HG02623 (cell line): ENCODE measurements at regions not wholly inside any gene's neighbourhood (a gene's known extent, or its start where the extent isn't known, plus 50 kb on each side); places are given as distances from the start of the nearest gene placed in this dataset.
A peak's percentile ranks its signal among the peaks of the same experiment; 100 is the strongest.

Experiments used
- ATAC-seq: cut with Tn5 transposase; IDR thresholded peaks from one replicate; pipeline ENCODE4 v1.9.1; 2021; ENCODE audit warnings: moderate library complexity; ENCODE audit not compliant: unreplicated experiment

DNA sequence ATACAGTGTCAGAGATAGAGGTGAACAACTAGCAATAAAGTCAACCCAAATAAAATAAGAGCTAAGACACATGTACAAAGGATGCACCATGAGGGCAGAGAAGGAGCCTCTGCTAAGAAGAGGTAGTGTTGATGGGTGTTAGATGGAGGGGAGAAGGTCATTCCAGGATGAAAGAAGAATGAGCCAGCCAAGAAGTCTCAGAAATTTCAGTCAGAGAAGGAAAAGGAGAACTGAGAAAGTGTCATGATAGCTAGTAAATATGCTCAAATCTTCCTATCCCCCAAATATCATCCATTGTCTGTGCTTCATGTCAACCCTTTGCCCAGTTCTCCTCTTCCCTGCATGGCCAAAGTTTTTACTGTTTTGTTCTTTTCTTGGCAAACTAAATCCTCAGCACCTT lies 225.2 kb upstream of the BTG1 start:
- no peak for ATAC-seq

GRCh38 chr12:92369636-92370035 lies 224.0 kb upstream of the BTG1 start:
- no peak for ATAC-seq

DNA sequence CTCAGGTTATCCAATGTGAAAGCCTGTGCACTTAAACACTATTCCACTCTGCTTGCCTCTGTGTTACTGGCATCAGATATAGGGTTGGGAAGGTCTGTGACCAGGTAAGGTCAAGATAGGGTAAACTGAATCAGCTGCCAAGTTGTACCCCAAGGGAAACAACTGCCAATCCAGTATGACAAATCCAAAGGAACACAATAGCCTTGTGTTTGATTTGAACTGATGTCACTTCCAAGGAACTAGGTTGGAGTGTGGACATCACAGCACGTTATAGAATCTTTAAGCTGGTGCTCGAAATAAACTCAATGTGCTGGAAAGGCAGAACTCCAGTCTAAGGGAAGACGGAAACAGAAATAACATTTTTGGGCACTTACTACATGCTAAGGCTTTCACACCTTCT lies 223.4 kb upstream of the BTG1 start:
- ATAC-seq = no peak

DNA sequence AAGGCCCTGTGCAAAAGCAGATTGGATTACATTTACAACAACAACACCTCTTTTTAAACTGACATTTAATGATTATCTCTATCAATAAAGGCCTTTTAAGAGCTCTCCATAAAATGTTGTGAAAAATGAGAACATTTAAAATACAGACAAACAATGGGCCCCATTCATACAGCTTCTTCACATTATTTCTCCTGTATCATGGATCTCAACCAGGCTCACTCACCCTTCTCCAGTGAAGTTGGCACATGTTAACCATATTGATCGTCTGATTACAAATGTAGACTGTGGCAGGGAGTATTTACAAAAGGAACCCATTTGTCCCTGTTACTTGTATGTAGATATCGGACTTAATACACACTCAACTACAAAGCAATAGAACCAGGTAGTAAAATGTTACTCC lies 220.2 kb upstream of the BTG1 start:
- no peak for ATAC-seq

DNA sequence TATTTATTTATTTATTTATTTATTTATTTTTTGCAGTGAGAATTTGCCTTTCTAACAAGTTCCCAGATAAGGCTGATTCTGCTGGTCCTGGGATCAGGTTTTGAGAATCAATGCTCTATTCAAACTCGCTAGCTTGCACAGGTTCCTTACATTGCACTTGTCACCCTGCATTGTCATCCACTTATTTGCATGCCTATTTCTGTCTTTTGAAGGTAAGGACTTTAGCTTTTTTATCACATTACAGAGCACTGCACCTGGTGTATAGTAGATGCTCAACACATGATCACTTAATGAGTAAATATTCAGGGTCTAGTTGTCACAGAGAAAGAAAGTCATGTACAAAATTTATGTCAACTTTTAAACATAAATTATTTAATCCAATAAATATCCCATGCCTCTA lies 219.7 kb upstream of the BTG1 start:
- peak; percentile 24 for ATAC-seq

GRCh38 chr12:92363295-92364146 lies 217.9 kb upstream of the BTG1 start:
- peak; percentile 48 for ATAC-seq

- peak; percentile 38 for ATAC-seq
Observed at GRCh38 chr12:92362785-92363184, 217.1 kb upstream of the BTG1 start.

DNA sequence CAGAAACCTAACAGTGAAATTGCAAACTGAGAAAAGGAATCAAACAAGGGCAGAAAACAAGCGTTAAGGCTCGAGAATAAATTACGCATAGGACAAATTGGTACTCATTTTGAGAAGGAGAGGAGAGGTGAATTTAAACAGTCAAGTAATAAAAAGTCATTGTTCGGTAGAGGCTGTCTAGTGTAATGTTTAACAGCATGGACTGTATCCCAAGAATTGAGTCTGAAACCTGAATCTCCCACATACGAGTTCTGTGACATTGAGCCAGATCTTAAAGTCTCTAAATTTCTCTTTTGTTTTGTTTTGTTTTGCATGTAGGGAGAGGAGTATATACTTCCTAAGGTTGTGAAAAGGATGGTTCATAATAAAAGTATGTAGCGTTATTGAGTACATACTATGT lies 216.5 kb upstream of the BTG1 start:
- no peak for ATAC-seq

DNA sequence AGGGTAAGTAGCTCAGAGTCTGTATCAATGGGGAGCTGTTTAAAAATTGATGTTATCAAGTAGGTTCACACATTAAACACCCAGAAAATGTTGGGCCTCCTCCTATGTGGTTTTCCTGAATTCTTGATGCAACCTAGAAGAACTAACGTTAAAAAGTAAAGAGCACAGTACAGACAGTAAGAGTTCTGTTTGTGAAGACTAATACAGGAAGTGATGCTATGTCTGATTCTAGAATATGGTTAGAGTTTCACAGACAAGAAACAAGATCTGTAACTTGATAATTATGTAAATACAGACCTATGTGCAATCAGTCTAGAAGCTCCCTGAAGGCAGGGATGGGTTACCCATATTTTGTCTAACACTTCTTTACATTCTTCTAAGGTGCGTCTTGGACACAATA lies 214.9 kb upstream of the BTG1 start:
- ATAC-seq = no peak

DNA sequence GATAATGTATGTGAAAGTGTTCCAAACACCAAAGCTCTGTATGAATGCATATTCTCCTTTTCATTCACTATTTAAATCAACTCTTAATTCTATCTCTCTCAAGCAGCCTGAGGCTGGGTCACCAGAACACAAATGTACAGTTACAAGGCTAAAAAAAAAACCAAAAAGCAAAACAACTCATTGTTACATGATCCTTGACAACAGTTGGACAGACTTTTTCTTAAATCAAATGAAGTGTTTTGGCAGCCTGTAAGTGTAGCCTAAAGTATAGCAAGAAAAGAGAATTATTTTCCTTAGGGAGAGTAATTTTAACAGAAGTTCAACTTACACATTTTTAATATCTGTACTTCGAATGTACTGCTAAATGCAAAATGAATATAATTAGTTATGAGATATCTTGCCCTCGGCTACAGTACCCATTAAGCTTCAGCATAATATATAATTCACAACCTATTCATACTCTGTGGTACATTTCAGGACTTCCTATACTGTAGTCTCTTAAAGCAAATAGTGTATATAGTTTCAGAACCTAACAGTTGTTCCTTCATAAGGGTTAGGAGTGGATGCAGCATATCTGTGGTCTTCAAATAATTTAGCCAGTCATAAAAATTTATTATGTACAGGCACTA lies 214.0 kb upstream of the BTG1 start:
- ATAC-seq = no peak

- no peak for ATAC-seq
Observed at GRCh38 chr12:92357584-92358261, 212.1 kb upstream of the BTG1 start.

- no peak for ATAC-seq
Observed at GRCh38 chr12:92356425-92356824, 210.8 kb upstream of the BTG1 start.

DNA sequence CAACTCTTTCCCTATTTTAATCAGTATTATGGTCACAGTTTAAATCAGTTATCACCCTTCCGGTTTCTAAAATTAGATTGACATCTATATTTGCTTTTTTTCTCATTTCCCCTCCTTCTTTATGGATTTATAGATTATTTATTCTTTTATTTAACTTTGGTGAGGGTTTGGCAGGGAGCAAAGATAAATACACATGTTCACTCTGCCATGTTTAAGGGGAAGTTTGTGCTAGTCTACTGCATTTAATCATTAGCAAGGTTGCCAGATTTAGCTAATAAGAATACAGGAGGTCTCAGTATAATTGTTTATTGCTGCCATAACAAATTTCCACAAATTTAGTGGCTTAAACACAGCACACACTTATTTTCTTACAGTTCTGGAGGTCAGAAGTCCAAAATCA lies 204.0 kb upstream of the BTG1 start:
- ATAC-seq = no peak

DNA sequence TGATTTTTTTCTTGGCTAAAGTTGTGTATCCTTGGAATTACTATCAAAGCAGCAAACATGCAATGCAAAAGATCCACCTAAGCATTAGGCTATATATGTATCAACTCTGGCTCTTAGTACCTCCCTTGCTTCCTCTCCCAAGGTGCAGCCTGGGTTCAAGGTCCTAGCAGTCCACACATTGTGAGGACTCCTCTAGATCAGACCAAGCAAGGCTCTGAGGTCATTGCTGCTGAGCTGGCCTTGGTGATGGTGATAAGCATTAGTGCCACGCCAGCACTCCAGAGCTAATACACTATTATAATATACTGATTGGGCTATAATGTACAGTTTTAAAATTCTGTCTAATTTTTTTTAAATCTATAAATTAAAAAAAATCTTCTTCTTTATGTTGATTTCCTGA lies 196.9 kb upstream of the BTG1 start:
- no peak for ATAC-seq

GRCh38 chr12:92341065-92341668 lies 195.5 kb upstream of the BTG1 start:
- ATAC-seq = peak; percentile 71

DNA sequence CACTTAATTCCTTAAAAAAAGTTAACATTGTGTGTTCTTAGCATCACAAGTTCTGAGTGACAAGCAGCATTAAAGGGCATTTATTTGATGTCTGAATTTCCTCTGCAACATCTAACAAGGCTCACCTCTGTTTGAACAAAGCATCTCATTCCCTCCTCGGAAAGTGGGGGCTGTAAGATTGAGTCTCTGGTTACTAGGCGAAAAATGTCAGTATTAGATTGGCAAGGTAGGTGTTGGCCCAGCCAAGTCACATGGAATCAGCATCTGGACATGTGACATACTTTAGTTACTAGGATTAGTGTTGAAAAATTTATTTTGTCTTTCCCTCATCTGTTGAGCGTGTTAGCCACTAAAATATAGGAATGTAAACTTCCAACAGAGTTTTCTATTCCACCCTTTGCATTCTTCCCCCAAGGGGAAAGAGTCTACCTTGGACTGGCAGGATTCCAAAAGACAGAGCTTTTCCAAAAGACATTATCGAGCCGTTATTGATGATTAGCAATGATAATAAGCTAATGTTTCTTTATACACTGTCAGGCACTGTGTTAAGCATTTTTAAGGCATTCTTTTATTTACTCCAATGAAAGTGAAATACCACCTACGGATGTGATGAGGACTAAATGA lies 194.9 kb upstream of the BTG1 start:
- ATAC-seq = no peak

DNA sequence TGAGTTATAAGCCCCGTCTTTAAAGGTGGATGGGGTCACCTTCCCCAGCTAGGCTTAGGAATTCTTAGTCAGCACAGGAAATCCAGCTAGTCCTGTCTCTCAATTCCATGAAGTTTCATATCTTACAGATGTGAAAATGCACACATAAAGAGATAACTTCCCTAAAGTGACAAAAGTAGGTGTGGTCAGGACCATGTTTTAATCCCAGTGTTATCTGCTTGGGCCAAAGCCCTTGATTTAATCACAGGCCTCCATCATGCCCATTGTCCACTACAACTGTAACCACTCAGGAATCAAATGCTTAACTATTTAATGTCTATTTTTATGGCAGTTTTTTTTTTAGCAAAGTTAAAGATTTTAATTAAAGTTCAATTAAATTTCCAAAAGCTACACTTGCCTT lies 194.4 kb upstream of the BTG1 start:
- ATAC-seq = no peak

DNA sequence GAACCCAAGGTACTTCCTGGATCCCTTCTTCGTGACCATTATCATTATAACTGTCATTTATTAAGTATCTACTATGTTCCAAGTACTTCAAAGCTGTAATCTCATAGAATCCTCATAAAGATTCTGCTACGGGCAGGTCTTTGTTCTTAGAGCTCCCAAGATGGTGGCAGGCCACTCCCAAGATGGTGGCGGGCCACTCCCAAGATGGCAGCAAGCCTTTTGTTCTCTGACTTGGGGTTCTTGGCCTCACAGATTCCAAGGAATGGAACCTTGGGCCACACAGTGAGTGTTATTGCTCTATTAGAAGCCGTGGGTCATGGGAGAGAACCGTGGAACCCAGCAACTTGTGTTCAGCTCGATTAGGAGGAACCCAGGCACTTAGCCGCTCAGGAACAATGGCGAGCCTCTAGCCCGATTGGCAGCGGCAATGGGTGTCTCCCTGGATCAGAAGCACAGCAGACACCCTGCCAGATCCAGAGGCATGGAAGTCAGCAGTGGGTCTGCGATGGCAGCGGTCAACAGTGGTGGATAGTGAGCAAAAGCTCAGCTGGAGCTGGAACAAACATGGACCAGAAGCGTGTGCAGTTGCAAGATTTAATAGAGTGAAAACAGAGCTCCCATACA lies 193.7 kb upstream of the BTG1 start:
- no peak for ATAC-seq

DNA sequence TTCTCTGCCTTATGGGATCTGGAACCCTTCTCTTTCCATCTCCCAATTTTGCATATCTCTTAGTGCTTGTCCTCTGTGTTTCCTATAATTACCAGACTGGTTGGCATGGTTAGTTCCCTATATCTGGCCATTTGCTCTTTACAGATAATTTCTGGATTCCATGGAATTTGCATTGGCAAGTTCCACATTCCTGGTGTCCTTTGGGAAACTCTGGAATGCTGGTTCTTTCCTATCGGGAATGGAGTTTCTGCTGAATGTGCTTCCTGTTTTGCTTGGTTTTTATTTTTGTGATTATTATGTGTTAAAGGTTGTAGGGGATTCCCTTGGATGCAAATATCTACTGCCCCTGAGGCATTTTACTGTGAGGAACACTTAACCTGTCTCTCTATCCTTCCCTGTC lies 193.0 kb upstream of the BTG1 start:
- ATAC-seq = no peak

GRCh38 chr12:92338102-92338501 lies 192.5 kb upstream of the BTG1 start:
- no peak for ATAC-seq

- ATAC-seq = no peak
Observed at GRCh38 chr12:92337128-92337527, 191.5 kb upstream of the BTG1 start.
